HG02798 (cell line): ENCODE measurements at regions not wholly inside any gene's neighbourhood (a gene's known extent, or its start where the extent isn't known, plus 50 kb on each side); places are given as distances from the start of the nearest gene placed in this dataset.

Experiments used
- ATAC-seq: cut with Tn5 transposase; IDR thresholded peaks from one replicate; pipeline ENCODE4 v1.9.1; 2021; ENCODE audit warnings: mild to moderate bottlenecking; ENCODE audit not compliant: unreplicated experiment, poor library complexity

DNA sequence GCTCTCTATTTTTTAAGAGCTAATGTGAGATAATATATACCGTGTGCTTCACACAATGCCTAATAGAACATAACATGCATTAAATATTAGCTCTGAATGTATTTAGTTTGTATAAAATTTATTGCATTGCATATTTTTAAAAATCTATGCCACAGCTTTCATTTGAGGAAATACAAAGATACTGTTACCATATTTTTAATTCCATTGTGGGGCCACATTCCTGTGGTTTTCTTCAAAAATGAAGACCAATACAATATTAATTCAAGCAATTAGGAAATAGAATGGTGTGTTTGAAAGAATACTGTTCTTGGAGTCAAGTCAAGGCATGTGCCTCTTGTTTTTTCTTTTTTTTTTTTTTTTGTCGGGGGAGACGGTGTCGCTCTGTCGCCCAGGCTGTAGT is 95.4 kb upstream of the CADPS start:
- no peak for ATAC-seq

DNA sequence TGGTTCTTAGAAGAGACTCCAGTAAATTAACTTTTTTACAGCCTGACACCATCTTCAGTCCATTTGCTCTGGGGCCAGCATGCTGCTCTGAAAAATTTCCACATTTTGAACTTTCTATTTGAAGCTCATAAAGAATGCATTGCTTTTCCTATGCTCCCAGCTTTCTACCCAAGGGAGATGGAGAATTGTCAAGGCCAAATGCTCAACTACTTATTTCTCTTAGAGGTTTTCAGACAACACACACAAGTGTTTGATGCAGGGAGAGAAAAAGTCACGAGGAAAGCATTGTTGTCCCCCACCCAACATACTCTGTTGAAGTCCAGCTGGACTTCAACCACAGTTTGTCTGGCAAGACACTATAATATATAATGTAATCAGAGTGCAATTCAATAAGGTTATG is 100.3 kb upstream of the CADPS start:
- ATAC-seq: no peak

DNA sequence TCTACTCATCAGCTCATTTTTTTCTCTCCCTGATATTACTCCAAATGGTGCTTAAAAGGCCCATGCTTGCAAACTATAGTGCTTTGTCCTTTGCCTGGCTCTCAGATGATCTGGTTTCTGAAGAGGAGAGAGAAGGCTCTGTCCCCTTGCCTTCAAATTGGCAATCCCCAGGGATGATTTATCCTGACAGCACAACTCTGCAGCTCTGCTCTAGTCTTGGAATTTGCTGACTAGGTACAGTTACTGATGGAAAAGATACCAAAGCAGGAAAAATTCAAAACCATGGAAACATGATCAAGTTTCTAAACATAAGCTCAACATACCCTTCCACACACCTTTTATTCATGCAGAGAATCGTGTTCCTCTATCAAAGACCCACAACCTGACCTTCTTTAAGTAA is 106.7 kb upstream of the CADPS start:
- ATAC-seq: no peak

DNA sequence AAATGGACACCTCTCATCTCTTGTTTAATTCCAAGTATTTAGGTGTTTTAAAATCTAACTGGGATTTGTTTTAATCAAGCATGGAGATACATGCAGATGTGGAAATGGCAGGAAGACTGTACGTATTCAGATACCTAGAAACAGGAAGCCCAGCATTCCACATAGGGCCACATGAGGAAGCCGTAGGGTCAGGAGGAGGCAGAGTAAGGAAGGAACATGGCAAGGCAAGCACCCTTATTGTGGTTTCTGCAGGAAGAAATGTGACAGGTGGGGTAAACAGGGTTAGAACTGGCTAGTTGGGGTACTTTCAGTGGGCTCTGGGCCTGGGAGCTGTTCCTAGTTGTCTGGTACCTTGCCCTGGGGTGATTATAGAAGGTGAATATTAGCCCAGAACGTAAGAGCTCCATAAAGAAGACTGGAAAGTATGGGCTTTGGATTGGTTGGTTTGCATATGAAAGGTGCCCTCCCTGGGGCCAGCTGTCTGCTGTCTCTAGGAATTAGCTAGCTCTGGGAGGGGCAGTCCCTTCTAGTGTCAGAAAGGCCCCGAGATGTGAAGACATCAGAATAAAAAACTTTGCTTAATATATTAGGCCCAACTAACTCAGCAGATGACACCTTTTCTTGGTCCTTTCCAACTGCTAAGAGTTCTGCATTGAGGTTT is 107.7 kb upstream of the CADPS start:
- no peak for ATAC-seq

DNA sequence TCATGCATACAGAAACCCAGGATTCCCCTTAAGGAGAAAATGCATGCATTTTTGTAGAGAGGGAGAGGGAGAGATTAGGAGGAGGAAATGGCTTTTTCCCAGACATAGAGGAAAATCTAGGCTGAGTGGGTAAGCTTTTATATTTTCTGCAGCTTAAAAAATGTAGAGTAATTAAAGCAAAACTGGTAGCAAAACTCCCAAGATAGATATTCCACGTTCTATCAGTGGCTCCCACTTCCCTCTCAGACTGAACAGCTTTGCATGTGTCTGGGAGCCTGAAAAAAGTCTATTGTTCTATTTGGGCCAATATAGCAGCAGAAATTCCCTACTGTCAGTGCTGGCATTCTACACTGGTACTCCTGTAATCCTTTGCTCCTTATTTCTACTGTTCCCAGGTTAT is 110.8 kb upstream of the CADPS start:
- no peak for ATAC-seq

DNA sequence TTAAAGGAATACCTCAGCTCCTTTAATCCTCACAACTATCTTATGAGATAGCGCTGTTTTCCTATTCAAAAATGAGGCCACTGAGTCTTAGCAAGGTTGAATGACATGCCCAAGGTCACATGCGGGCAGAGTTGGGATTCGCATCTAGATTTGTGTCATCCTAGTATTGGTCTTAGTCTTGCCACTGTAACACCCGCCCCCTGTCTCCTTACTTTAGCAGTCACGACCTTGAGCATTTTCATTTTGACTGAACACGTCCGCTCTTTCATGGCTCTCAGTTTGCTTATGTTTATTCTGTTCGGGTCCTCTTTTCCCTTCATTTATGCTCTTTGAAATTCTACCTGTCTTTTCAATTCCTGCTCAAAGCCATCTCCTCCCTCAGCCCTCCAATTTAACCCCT is 112.5 kb upstream of the CADPS start:
- ATAC-seq: no peak

DNA sequence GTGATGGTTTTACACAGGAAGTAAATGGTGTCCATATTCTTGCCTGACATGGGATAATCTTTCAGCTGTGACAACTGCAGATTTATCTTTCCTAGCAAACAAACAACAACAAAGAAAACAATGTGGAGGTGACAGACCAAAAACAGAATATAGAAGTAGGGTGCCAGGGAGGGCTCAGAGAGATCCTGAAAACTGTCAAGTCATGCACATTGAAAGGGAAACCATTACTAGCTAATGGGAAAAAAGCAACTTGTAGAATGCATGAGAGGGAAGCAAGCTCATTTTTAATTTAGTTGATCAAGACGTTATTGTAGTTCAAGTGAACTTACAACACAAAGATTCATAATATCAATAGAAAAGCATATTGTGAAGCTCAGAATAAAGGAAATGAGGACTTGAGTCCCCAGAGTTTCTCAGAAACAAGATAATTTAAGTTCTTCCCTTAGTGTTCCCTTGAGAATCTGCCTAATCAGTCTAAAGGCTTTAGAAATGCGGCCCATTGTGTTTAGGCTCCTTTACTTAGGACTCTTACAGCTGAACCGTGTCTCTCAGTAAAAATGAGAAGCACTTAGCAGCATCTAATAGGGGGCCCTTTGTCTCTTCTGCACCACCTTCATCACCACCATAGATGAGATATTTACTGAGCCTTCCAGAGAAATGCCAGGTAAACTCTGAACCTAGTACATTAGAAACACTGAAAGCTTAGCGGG is 115.6 kb upstream of the CADPS start:
- no peak for ATAC-seq

DNA sequence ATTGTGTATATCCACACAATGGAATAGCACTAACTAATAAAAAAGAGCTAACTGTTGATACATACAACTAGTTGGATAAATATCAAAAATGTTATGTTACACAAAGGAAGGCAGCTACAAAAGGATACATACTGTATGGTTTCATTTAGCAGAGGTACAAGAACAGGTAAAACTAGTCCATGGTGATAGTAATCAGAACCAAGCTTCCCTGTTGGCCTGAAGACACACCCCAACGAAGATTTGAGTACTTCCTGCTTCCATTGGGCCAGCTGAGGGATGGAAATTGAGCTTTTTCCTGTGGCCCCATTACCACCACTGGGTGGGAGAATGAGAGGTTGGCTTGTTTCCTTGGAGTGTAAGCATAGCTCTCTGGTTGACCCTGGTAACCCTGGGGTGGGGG is 117.3 kb upstream of the CADPS start:
- no peak for ATAC-seq

DNA sequence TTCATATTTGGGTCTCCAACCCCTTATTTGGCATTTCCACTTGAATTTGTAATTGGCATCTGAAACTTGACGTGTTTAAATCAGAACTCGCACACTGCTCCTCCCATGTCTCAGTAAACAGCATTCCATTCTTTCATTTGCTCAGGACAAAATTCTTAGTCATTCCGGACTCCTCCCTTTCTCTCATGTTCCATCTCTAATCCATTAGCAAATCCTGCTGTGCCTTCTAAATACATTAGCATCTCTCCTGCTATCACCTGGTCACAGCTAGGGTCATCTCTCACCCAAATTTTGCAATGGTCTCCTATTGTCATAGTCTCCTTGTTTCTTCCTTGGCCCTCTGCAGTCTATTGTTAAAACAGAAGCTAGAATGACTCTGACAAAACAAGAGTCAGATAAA is 119.9 kb upstream of the CADPS start:
- ATAC-seq: no peak

DNA sequence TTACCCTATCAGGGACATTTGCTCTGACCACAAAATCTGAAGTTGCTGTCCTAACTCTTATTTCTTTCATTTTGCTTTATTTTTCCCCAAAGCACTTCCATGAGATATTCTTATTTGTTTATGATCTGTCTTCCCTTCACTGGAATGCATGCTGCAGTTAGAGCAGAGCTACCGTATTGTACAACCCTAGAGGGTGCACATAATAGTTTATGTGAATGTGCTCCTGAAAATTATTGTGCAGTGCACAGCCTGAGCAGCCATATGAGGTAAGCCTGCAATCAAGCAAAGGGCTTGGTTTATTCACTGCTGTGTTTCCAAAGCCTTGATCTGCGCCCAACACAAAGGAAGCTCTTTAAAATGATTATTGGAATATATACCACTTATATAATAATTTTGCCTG is 120.3 kb upstream of the CADPS start:
- no peak for ATAC-seq

DNA sequence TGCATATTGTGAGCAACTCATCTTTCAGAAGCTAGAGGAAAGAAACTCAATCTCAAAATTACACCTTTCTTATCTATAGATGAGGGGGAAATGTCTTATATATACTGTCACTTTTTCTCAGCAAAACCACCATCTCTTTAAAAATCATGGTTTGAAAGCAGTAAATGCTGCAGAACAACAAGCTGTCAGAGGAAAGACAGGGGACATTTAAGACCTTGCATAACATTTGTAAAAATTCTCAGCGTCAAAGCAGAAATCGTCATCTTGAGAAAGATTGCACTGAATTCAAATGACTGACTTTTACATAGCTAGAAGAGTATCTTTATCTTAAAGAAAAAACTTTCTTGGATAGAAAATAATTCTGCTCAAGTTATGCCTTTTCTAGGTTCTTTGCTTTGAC is 122.2 kb upstream of the CADPS start:
- ATAC-seq: no peak

DNA sequence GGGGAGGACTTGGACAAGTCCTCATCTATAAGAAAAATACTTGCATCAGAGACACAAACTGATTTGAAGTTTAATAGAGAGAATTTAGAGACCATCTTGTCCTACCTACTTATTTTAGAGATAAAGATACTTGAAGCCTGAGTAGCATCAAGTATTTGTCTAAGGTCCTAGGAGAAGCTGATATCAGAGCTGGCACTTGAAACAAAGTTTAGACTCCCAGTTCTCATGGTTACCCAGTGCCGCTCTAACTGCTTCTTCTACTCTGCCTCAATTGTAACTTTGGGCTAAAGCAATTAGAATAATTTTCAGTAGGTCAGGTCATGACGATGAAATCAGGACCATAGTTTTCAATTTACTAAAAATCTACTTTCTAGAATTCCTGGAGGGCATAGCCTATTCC is 123.9 kb upstream of the CADPS start:
- ATAC-seq: no peak

DNA sequence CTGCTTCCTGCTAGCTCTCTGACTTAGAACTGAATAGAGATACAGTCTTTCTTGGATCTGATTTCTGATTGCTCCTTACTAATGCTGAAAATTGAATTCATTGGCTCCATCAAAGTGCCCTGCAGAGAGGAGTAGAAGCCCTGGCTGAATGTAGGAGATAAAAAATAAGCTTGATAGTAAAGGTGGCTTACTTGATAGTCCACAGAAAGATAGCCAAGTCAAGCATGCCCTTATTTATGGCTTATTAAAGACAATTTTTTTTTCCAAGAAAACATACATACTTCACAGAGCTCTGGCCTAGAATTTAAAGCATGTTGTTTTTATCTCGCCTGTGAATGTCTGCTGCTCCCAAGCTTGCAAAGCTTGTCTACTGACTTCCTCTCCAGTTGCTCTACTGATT is 124.6 kb upstream of the CADPS start:
- no peak for ATAC-seq

DNA sequence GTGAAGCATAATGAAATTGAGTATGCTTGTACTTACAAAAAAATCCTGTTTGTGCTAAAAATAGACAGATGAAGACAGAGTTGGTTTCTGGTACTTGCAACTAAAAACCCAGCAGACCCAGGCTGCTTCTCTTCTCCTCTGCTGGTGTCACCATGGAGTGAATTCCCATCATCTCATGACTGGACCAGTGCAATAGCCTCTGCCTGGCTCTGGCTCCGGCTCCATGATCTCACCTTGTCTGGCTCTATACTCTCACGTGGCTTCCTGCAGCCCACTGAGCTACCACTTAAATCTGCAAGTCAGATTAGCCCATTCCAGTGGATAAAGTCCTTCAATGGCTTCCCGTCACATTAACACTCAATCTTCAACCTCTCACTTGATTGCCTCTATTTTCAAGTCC is 129.2 kb upstream of the CADPS start:
- ATAC-seq: no peak

DNA sequence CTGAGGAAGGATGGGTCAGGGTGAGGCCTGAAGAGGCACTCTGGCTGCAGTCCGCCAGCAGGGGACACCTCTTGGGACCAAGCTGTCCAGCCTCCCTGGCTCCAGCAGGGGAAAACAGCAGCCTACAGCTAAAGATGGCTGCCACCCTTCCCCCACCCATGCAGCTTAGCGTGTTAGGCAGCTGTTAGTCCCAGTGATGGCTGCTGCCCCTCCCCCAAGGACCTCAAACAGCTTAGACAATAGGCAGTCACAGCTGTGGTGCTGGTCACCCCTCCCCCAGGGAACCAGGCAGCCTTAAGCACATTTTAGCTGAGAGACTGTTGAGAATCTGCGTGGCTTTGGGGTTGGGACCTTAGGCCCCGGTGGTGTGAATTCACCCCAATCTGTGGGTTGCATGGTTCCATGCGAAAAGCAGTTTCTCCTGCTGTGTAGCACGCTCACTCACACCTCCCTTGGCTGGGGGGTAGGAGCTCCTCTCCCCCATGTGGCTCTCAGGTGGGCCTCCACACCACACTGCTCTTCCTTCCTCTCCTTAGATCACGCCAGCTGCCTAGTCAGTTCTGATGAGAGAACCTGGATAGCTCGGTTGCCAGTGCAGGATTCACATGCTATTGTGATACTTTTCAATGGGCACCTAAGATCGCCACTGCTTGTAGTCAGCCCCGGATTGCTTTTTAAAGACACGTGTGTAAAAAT is 140.5 kb upstream of the CADPS start:
- ATAC-seq: no peak

DNA sequence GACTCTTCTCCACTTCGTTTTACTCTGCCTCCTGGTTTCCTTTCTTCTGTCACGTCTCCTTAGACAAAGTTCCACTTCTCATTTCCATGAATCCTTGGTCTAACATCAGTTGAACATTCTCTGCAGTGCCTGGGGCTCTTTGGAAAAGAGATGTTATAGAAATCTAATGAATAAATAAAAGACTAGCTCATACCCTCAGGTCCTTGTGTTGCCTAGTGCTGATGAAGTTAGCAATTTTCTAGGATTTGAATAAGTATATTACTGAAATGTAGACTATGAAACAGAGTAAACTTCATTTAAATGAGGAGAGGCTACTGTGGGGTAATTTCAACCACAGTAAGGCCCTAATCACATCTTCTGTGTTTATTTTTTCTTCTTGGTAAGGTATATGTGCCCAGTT is 146.9 kb upstream of the CADPS start:
- no peak for ATAC-seq

DNA sequence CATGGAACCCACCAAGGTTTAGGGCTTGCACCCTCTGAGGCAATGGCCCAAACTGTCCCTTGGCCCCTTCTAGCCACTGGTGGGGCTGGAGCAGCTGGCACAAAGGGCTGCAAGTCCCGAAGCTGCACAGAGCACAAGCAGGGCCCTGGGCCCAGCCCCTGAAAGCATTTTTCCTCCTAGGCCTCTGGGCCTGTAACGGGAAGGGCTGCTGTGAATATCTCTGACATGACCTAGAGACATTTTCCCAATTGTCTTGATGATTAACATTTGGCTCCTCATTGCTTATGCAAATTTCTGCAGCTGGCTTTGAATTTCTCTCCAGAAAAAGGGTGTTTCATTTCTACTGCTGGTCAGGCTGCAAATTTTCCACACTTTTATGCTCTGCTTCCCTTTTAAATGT is 151.5 kb upstream of the CADPS start:
- ATAC-seq: no peak

DNA sequence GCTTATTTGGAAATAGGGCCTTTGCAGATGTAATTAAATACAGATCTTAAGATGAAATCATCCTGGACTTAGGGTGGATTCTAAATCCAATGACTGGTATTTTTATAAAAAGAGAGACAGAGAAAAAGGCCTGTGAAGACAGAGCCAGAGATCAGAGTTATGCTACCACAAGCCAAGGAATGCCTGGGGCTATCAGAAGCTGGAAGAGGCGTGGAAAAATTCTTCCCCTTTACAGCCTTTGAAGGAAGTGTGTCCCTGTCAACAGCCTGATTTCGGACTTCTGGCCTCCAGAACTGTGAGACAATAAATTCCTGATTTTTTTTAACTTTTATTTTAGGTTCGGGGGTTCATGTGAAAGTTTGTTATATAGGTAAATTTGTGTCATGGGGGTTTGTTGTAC is 154.1 kb upstream of the CADPS start:
- no peak for ATAC-seq

DNA sequence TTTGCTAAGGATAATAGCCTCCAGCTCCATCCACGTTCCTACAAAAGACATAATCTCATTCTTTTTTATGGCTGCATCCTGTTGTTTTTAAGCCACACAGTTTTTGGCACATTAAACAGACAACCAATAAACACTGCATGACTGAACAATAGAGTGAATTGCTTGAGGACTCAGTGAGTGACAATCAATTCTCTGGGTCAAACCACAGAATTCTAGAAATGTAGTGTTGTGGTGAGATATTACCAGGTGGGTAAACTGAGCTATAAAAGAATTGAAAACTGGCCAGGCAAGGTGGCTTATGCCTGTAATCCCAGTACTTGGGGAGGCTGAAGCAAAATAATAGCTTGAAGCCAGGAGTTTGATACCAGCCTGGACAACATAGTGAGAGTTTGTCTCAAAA is 154.7 kb upstream of the CADPS start:
- ATAC-seq: no peak

DNA sequence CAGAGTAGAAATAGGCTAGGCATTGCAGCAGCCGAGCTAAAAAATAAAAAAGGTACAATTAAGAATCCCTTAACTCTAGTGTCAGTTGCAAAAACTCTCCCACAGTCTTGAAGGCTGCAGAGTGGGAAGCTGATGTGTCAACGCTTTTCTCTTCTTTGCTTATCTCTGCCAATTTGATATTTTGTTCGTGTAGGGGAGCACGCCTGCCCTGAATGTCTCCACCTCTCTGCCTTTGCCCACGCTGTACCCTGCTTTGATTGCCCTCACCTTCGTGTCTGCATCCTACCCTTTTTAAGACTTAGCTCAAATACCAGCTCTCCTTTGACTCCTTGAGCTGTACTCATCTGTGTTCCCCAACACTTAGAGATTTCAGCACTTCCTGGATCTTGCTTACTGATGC is 155.4 kb upstream of the CADPS start:
- no peak for ATAC-seq

DNA sequence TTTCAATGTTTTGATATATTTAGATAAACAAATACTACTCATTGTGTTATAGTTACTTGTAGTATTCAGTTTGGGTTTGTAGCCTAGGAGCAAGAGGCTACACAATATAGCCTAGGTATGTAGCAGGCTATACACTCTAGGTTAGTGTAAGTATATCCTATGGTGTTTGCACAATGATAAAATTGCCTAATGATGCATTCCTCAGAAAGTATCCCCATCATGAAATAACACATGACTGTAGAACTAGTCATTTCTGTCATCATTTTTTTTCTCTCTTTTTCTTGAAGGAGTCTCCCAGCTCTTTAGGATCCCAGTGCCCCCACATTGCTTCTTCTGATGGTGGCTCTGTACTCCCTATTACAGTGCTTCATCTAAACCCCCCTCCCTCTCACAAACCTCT is 157.7 kb upstream of the CADPS start:
- ATAC-seq: no peak

DNA sequence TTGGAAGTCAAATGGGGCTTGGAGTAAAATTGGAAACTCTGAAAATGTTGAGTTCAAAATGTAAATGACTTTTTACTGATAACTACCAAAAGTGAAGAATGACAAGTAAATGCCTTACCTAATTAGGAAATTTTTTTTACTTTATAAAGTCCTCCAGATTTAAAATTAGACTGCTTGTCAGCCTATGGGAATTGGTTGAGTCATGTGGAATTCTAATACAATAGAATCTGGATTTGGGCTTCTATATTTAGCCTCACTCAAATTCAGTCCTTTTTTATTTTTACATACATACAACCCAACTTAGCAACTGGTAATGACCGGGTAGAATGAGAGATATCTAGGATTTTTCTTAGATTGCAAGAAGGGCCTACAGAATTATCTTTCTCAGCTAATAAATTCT is 158.9 kb upstream of the CADPS start:
- no peak for ATAC-seq
